Naive thymus-derived CD8-positive, alpha-beta T cell (primary cell): ENCODE measurements at regions not wholly inside any gene's neighbourhood (a gene's known extent, or its start where the extent isn't known, plus 50 kb on each side); places are given as distances from the start of the nearest gene placed in this dataset.

Experiments
- ATAC-seq, 2 donors: fragments of 150-1000 bp; cut with Tn5 transposase in 1 of 2; sonication (Bioruptor Pico), chemical (Tn5 transposase) in 1 of 2; 1 replicate in 1 of 2; 2 replicates in 1 of 2; pipeline ENCODE4 v1.10.0; 2021; ENCODE audit warnings: mild to moderate bottlenecking in 2 of 2, moderate library complexity in 2 of 2
- POLR2A ChIA-PET: fragments of 350-600 bp; sonication (Branson Sonifier 250); formaldehyde crosslinking; loops from one replicate; lab custom pipeline; 2021; ENCODE audit warnings: antibody characterized with exemption; lab: Charles Lee
- DNase-seq, 10 donors: peaks; one replicate each; pipeline versions ENCODE4 v3.0.0 to v3.0.0-alpha.2; 2020 to 2022
- H3K27ac Mint-ChIP-seq, 10 donors: one replicate each; pipeline ENCODE4 v1.8.0; 2020 to 2022; ENCODE audit warnings: mild to moderate bottlenecking in 10 of 10, mixed read lengths in 10 of 10, moderate library complexity in 4 of 10, inconsistent platforms in 1 of 10
- H3K27me3 Mint-ChIP-seq, 5 donors: one replicate each; pipeline ENCODE4 v1.8.0; 2021 to 2022; ENCODE audit warnings: mixed read lengths in 5 of 5
- H3K36me3 Mint-ChIP-seq, 3 donors: one replicate each; pipeline ENCODE4 v1.8.0; 2020 to 2022; ENCODE audit warnings: mixed read lengths in 3 of 3, mild to moderate bottlenecking in 2 of 3, inconsistent platforms in 1 of 3
- H3K4me1 Mint-ChIP-seq, 4 donors: one replicate each; pipeline ENCODE4 v1.8.0; 2021 to 2022; ENCODE audit warnings: mixed read lengths in 4 of 4
- H3K4me3 Mint-ChIP-seq, 10 donors: one replicate each; pipeline ENCODE4 v1.8.0; 2020 to 2022; ENCODE audit warnings: mild to moderate bottlenecking in 10 of 10, mixed read lengths in 10 of 10, moderate library complexity in 6 of 10, inconsistent platforms in 1 of 10
- H3K9me3 Mint-ChIP-seq, 9 donors: one replicate each; pipeline ENCODE4 v1.8.0; 2020 to 2022; ENCODE audit warnings: mixed read lengths in 9 of 9, mild to moderate bottlenecking in 3 of 9, inconsistent platforms in 1 of 9, moderate library complexity in 1 of 9

- POLR2A ChIA-PET, result no interaction called here
- DNase-seq, result no peak
- Mint-ChIP-seq H3K4me1 (no peaks in the 10 kb centered on the region), H3K27ac (no peak overlapping the region), H3K9me3 (no peaks in the 10 kb centered on the region), H3K36me3 (no peaks in the 10 kb centered on the region), H3K27me3 (peaks cover 0 to 4% (median 0%) of the 10 kb centered on the region in 5 donors), H3K4me3 (no peak overlapping the region)
- ATAC-seq, result no peak
Measured at GRCh38 chrX:149312988-149313387, 192.1 kb downstream of the IDS start.

- Mint-ChIP-seq H3K9me3 (no peaks in the 10 kb centered on the region), H3K36me3 (no peaks in the 10 kb centered on the region), H3K4me3 (no peak overlapping the region), H3K27ac (no peak overlapping the region), H3K4me1 (no peaks in the 10 kb centered on the region), H3K27me3 (peaks cover 0 to 3% (median 0%) of the 10 kb centered on the region in 5 donors)
- ATAC-seq (no peak), DNase-seq (no peak)
- POLR2A ChIA-PET, result no interaction called here
Measured at GRCh38 chrX:149312097-149312496, 193.0 kb downstream of the IDS start.

GRCh38 chrX:149302705-149303104 lies 202.4 kb downstream of the IDS start:
- no peak overlapping the region for H3K4me3 Mint-ChIP-seq
- H3K9me3 Mint-ChIP-seq, result no peaks in the 10 kb centered on the region
- H3K36me3 Mint-ChIP-seq, result no peaks in the 10 kb centered on the region
- POLR2A ChIA-PET, result no interaction called here
- no peak for DNase-seq
- peaks cover 0 to 12% (median 1%) of the 10 kb centered on the region in 5 donors for H3K27me3 Mint-ChIP-seq
- H3K27ac Mint-ChIP-seq, result no peak overlapping the region
- H3K4me1 Mint-ChIP-seq, result no peaks in the 10 kb centered on the region
- no peak for ATAC-seq

GRCh38 chrX:149298111-149298510 lies 207.0 kb downstream of the IDS start:
- Mint-ChIP-seq H3K27me3 (peaks cover 0 to 12% (median 0%) of the 10 kb centered on the region in 5 donors), H3K36me3 (no peaks in the 10 kb centered on the region), H3K9me3 (no peaks in the 10 kb centered on the region), H3K4me3 (no peak overlapping the region), H3K27ac (no peak overlapping the region), H3K4me1 (no peaks in the 10 kb centered on the region)
- ATAC-seq, result no peak
- POLR2A ChIA-PET, result no interaction called here
- DNase-seq, result no peak

GRCh38 chrX:149296092-149296491 lies 209.0 kb downstream of the IDS start:
- Mint-ChIP-seq H3K4me3 (no peak overlapping the region), H3K27me3 (peaks cover 0 to 12% (median 0%) of the 10 kb centered on the region in 5 donors), H3K9me3 (no peaks in the 10 kb centered on the region), H3K27ac (no peak overlapping the region), H3K36me3 (no peaks in the 10 kb centered on the region), H3K4me1 (no peaks in the 10 kb centered on the region)
- DNase-seq (no peak), ATAC-seq (no peak)
- POLR2A ChIA-PET, result no interaction called here

GRCh38 chrX:149286940-149287349 lies 218.2 kb downstream of the IDS start:
- Mint-ChIP-seq H3K4me1 (no peaks in the 10 kb centered on the region), H3K27me3 (peaks cover 0 to 1% (median 0%) of the 10 kb centered on the region in 5 donors), H3K36me3 (no peaks in the 10 kb centered on the region), H3K9me3 (no peaks in the 10 kb centered on the region), H3K4me3 (no peak overlapping the region), H3K27ac (no peak overlapping the region)
- ATAC-seq (no peak), DNase-seq (peak in 9 of 10 donors; percentile 3 to 60 (median 32))
- POLR2A ChIA-PET, result no interaction called here

- DNase-seq (no peak), ATAC-seq (no peak)
- no peak overlapping the region for H3K4me3 Mint-ChIP-seq
- no peaks in the 10 kb centered on the region for H3K9me3 Mint-ChIP-seq
- no peaks in the 10 kb centered on the region for H3K4me1 Mint-ChIP-seq
- no peaks in the 10 kb centered on the region for H3K36me3 Mint-ChIP-seq
- peaks cover 0 to 1% (median 0%) of the 10 kb centered on the region in 5 donors for H3K27me3 Mint-ChIP-seq
- POLR2A ChIA-PET, result no interaction called here
- peak overlapping the region in 1 of 10 donors; percentile 10 for H3K27ac Mint-ChIP-seq
Measured at GRCh38 chrX:149284616-149285015, 220.5 kb downstream of the IDS start.

- peaks cover 0 to 1% (median 0%) of the 10 kb centered on the region in 5 donors for H3K27me3 Mint-ChIP-seq
- no peak overlapping the region for H3K4me3 Mint-ChIP-seq
- ATAC-seq (no peak), DNase-seq (no peak)
- POLR2A ChIA-PET, result no interaction called here
- no peaks in the 10 kb centered on the region for H3K4me1 Mint-ChIP-seq
- no peaks in the 10 kb centered on the region for H3K9me3 Mint-ChIP-seq
- peak overlapping the region in 2 of 10 donors; percentile 10 to 29 for H3K27ac Mint-ChIP-seq
- H3K36me3 Mint-ChIP-seq, result no peaks in the 10 kb centered on the region
Measured at GRCh38 chrX:149283853-149284252, 221.3 kb downstream of the IDS start.

- POLR2A ChIA-PET, result no interaction called here
- no peak for DNase-seq
- ATAC-seq, result no peak
- Mint-ChIP-seq H3K27me3 (peaks cover 0 to 1% (median 0%) of the 10 kb centered on the region in 5 donors), H3K4me1 (no peaks in the 10 kb centered on the region), H3K27ac (peak overlapping the region in 1 of 10 donors; percentile 13), H3K4me3 (no peak overlapping the region), H3K36me3 (no peaks in the 10 kb centered on the region), H3K9me3 (no peaks in the 10 kb centered on the region)
Measured at GRCh38 chrX:149282909-149283308, 222.2 kb downstream of the IDS start.

GRCh38 chrX:149280011-149280410 lies 225.1 kb downstream of the IDS start:
- peaks cover 0 to 1% (median 0%) of the 10 kb centered on the region in 5 donors for H3K27me3 Mint-ChIP-seq
- ATAC-seq (no peak), DNase-seq (no peak)
- H3K9me3 Mint-ChIP-seq, result no peaks in the 10 kb centered on the region
- no peak overlapping the region for H3K27ac Mint-ChIP-seq
- no peaks in the 10 kb centered on the region for H3K4me1 Mint-ChIP-seq
- H3K36me3 Mint-ChIP-seq, result no peaks in the 10 kb centered on the region
- H3K4me3 Mint-ChIP-seq, result no peak overlapping the region
- POLR2A ChIA-PET, result no interaction called here

- no peak for ATAC-seq
- Mint-ChIP-seq H3K4me1 (no peaks in the 10 kb centered on the region), H3K36me3 (no peaks in the 10 kb centered on the region), H3K27me3 (peaks cover 0 to 6% (median 0%) of the 10 kb centered on the region in 5 donors), H3K4me3 (no peak overlapping the region), H3K27ac (no peak overlapping the region), H3K9me3 (no peaks in the 10 kb centered on the region)
- no peak for DNase-seq
- POLR2A ChIA-PET, result no interaction called here
Measured at GRCh38 chrX:149275836-149276235, 229.3 kb downstream of the IDS start.

- Mint-ChIP-seq H3K4me1 (no peaks in the 10 kb centered on the region), H3K9me3 (no peaks in the 10 kb centered on the region), H3K27ac (no peak overlapping the region), H3K4me3 (no peak overlapping the region), H3K27me3 (peaks cover 0 to 6% (median 0%) of the 10 kb centered on the region in 5 donors), H3K36me3 (no peaks in the 10 kb centered on the region)
- ATAC-seq (no peak), DNase-seq (no peak)
- POLR2A ChIA-PET, result no interaction called here
Measured at GRCh38 chrX:149274516-149275105, 230.5 kb downstream of the IDS start.

GRCh38 chrX:149272690-149273463 lies 232.2 kb downstream of the IDS start:
- no peak overlapping the region for H3K4me3 Mint-ChIP-seq
- no peaks in the 10 kb centered on the region for H3K36me3 Mint-ChIP-seq
- ATAC-seq, result no peak
- POLR2A ChIA-PET, result no interaction called here
- no peaks in the 10 kb centered on the region for H3K9me3 Mint-ChIP-seq
- H3K27me3 Mint-ChIP-seq, result peaks cover 0 to 6% (median 2%) of the 10 kb centered on the region in 5 donors
- no peak overlapping the region for H3K27ac Mint-ChIP-seq
- DNase-seq, result no peak
- H3K4me1 Mint-ChIP-seq, result no peaks in the 10 kb centered on the region
